ENCODE measurements at regions not wholly inside any gene's neighbourhood (a gene's known extent, or its start where the extent isn't known, plus 50 kb on each side); places are given as distances from the start of the nearest gene placed in this dataset.

DNA sequence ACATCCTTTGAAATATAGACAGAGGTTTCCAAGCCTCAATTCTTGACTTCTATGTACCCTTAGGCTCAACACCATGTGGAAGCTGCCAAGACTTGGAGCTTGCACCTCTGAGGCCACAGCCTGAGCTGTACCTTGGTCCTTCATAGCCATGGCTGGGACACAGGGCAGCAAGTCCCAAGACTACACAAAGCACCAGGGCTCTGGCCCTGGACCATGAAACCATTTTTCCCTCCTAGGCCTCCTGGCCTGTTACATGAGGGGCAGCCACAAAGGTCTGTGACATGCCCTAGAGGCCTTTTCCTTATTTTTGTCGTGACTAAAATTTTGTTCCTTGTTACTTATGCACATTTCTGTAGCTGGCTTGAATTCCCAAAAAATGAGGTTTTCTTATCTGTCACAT lies 953.1 kb upstream of the ADGRL4 start:
- no peak overlapping the region for H3K4me3 ChIP-seq (ENCODE audit: low read depth, low read length)
- TF ChIP-seq, protein P1, sequence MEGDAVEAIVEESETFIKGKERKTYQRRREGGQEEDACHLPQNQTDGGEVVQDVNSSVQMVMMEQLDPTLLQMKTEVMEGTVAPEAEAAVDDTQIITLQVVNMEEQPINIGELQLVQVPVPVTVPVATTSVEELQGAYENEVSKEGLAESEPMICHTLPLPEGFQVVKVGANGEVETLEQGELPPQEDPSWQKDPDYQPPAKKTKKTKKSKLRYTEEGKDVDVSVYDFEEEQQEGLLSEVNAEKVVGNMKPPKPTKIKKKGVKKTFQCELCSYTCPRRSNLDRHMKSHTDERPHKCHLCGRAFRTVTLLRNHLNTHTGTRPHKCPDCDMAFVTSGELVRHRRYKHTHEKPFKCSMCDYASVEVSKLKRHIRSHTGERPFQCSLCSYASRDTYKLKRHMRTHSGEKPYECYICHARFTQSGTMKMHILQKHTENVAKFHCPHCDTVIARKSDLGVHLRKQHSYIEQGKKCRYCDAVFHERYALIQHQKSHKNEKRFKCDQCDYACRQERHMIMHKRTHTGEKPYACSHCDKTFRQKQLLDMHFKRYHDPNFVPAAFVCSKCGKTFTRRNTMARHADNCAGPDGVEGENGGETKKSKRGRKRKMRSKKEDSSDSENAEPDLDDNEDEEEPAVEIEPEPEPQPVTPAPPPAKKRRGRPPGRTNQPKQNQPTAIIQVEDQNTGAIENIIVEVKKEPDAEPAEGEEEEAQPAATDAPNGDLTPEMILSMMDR (IDR thresholded peaks at IDR 0.05; ENCODE audit: borderline replicate concordance, insufficient read depth, low read depth, low read length), result no peak

DNA sequence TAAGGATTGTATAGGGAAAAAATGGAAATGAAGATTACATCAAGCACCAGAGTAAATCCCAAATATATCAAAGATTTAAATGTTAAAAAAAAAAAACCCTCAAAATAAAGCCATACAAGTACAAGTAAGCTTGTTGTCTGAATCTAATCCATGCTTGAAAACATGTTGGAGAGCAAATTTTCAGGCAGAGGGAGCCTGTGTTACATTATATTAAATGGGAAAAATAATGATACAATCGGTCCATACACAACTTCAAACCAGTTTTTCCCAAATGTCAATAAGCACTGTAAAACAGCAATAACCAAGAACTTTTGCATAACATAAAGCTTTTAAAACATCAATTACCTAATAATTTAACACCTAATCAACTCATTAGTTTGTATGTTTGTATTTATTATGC lies 949.4 kb upstream of the ADGRL4 start:
- no peak overlapping the region for H3K4me3 ChIP-seq (ENCODE audit: low read depth, low read length)
- TF ChIP-seq, protein P1 (IDR thresholded peaks at IDR 0.05; ENCODE audit: borderline replicate concordance, insufficient read depth, low read depth, low read length), result no peak

DNA sequence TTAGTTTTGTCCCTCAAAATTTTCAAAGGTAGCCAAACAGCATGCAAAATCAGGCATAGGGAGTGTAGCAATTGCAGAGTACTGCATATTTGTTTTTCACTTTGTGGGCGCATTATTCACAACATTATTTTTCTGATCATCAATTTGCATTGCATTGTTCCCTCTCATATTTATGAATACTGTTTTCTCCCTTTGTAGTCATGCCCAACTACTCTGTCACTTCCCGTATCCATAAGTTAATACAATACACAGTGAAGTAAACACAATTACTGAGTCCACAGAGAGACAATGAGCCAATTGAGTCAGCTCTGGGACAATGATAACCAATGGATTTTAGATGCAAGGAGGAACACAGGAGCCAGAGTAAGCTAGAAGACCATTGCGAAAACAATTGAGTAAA lies 944.0 kb upstream of the ADGRL4 start:
- TF ChIP-seq, protein P1 (IDR thresholded peaks at IDR 0.05; ENCODE audit: borderline replicate concordance, insufficient read depth, low read depth, low read length), result no peak
- H3K4me3 ChIP-seq (ENCODE audit: low read depth, low read length), result no peak overlapping the region

DNA sequence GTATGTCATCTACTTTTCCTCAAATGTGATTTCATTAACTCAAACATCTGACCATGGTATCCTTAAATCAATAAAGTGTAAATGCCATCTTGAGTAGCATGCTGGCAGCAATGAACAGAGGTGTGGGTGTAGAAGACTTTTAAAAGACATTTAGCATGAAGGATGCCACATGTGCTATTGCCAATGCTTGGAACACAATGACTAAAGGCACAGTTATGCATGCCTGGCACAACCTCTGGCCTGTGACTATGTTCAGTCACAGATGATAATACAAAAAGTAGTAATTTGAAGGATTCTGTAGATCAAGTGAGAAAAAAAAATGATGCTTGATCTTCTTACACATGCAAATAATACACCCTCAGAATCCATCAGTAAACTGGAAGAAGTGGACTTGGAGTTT lies 938.9 kb upstream of the ADGRL4 start:
- TF ChIP-seq, protein P1 (IDR thresholded peaks at IDR 0.05; ENCODE audit: borderline replicate concordance, insufficient read depth, low read depth, low read length), result no peak
- no peak overlapping the region for H3K4me3 ChIP-seq (ENCODE audit: low read depth, low read length)

DNA sequence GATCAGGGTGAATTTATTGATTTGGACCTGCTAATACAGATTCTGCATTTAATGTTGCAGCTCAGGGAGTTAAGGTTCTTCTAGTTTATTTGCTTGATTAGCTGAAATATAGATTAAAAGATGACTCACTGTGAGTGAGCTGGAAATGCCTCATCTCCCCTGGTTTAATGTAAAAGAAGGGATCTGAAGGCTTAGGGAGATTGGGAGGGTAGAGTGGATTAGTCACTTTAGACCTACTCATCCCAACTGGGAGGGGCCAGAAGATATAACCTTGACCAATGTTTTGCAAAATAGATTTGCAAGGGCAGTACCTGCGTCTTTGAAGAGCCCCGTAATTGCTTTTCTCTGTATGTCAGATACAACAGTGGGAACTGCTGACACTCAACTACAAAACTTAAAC lies 922.8 kb upstream of the ADGRL4 start:
- no peak overlapping the region for H3K4me3 ChIP-seq (ENCODE audit: low read depth, low read length)
- TF ChIP-seq, protein P1 (IDR thresholded peaks at IDR 0.05; ENCODE audit: borderline replicate concordance, insufficient read depth, low read depth, low read length), result no peak

DNA sequence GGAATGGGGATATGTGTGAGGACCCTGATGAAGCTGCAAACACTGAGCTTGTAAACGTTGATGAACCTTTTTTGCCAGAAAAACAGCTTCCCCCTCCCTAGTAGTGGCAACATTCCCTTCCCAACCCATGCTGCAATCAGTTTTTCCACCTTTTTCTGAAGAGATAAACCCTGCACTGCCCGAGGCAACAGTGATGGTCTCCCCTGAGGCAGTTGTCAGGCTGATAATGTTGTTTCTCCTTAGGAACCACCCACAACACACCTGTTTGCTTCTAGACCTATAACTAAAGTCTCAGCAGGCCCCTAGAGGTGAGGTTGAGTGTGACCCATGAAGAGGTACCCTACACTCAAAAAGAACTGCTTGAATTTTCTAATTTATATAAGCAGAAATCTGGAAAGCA lies 922.4 kb upstream of the ADGRL4 start:
- H3K4me3 ChIP-seq (ENCODE audit: low read depth, low read length), result no peak overlapping the region
- TF ChIP-seq, protein P1 (IDR thresholded peaks at IDR 0.05; ENCODE audit: borderline replicate concordance, insufficient read depth, low read depth, low read length), result no peak

DNA sequence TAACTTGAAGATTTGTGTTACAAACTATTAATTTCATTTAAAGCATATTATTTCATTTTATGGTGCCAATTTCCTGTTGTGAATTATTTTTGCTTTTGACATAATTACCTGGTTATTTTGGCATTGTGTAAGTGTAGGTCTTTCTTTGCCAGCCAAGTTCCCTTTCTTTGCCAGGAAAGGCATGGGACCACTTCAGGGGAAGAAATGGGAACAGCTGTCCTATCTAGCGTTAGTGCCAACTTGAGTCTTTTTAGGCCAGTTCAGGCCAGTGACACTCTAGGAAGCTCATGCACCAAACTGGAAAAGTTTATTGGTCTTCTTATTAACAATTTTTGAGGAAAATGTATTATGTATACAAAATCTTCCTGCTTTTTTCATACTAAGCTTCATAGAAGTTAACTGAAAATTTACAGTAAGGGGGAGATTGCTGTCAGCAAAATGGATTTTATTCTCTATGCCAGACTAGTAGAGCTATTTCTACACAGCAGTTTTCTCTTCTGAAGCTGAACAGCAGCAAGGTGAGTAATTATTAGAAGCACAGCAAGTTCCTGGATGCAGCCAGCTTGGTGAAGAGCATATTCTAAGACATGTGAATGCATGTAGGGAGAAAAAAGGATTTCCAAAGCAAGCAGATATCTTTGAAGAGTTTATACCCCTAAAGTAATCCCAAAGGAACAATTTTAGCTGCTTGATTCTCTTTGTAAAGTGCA lies 914.6 kb upstream of the ADGRL4 start:
- H3K4me3 ChIP-seq (ENCODE audit: low read depth, low read length), result no peak overlapping the region
- TF ChIP-seq, protein P1 (IDR thresholded peaks at IDR 0.05; ENCODE audit: borderline replicate concordance, insufficient read depth, low read depth, low read length), result no peak

Measured in GM12875 (cell line).